ENCODE measurements at regions not wholly inside any gene's neighbourhood (a gene's known extent, or its start where the extent isn't known, plus 50 kb on each side); places are given as distances from the start of the nearest gene placed in this dataset.

- H3K4me1 ChIP-seq = no peaks in the 10 kb centered on the region
- intact Hi-C loops (cut with DNase I) = no loop called here
- ATAC-seq = no peak
- no peaks in the 10 kb centered on the region for H3K36me3 ChIP-seq (replicated peaks in 1 of 2; ENCODE audit: insufficient read depth in 1 of 2, low read depth in 2 of 2)
- DNase-seq = no peak
- TF ChIP-seq POLR2A (IDR thresholded peaks at IDR 0.05) (no peak), CTCF (IDR thresholded peaks at IDR 0.05) (no peak)
- H3K27ac ChIP-seq = no peak overlapping the region
- 17 to 39% methylated on average over 3 of the region's 3 CpGs for WGBS, 2 donors
- H3K27me3 ChIP-seq = no peaks in the 10 kb centered on the region
- no peak overlapping the region for H3K4me3 ChIP-seq
- no peaks in the 10 kb centered on the region for H3K9me3 ChIP-seq
These were observed 981.0 kb downstream of the TMEM121 start for GRCh38 chr14:106507354-106507753.

GRCh38 chr14:106508216-106508615 lies 981.8 kb downstream of the TMEM121 start:
- no peak for ATAC-seq
- Histone ChIP-seq H3K27ac (no peak overlapping the region), H3K36me3 (replicated peaks in 1 of 2; ENCODE audit: insufficient read depth in 1 of 2, low read depth in 2 of 2) (no peaks in the 10 kb centered on the region), H3K4me1 (no peaks in the 10 kb centered on the region), H3K4me3 (no peak overlapping the region), H3K27me3 (no peaks in the 10 kb centered on the region), H3K9me3 (no peaks in the 10 kb centered on the region)
- TF ChIP-seq POLR2A (IDR thresholded peaks at IDR 0.05) (no peak), CTCF (IDR thresholded peaks at IDR 0.05) (no peak)
- 21 to 25% methylated on average over 3 of the region's 3 CpGs for WGBS, 2 donors
- intact Hi-C loops (cut with DNase I) = no loop called here
- no peak for DNase-seq

- Histone ChIP-seq H3K4me3 (no peak overlapping the region), H3K27ac (no peak overlapping the region), H3K36me3 (replicated peaks in 1 of 2; ENCODE audit: insufficient read depth in 1 of 2, low read depth in 2 of 2) (no peaks in the 10 kb centered on the region), H3K27me3 (no peaks in the 10 kb centered on the region), H3K9me3 (no peaks in the 10 kb centered on the region), H3K4me1 (no peaks in the 10 kb centered on the region)
- intact Hi-C loops (cut with DNase I) = no loop called here
- 17 to 31% methylated on average over 2 of the region's 2 CpGs for WGBS, 2 donors
- no peak for TF ChIP-seq POLR2A (IDR thresholded peaks at IDR 0.05)
- no peak for ATAC-seq
- DNase-seq = no peak
These were observed 982.8 kb downstream of the TMEM121 start for GRCh38 chr14:106509176-106509575.

- intact Hi-C loops (cut with DNase I) = no loop called here
- Histone ChIP-seq H3K9me3 (no peaks in the 10 kb centered on the region), H3K4me1 (no peaks in the 10 kb centered on the region), H3K36me3 (replicated peaks in 1 of 2; ENCODE audit: insufficient read depth in 1 of 2, low read depth in 2 of 2) (no peaks in the 10 kb centered on the region), H3K27me3 (no peaks in the 10 kb centered on the region), H3K27ac (no peak overlapping the region), H3K4me3 (no peak overlapping the region)
- no peak for TF ChIP-seq CTCF (IDR thresholded peaks at IDR 0.05)
- no peak for TF ChIP-seq POLR2A (IDR thresholded peaks at IDR 0.05)
- no peak for ATAC-seq
- 40 to 45% methylated on average over 3 of the region's 3 CpGs for WGBS, 2 donors
- no peak for DNase-seq
These were observed 983.4 kb downstream of the TMEM121 start for GRCh38 chr14:106509807-106510206.

- ATAC-seq = no peak
- intact Hi-C loops (cut with DNase I) = no loop called here
- H3K27ac ChIP-seq = no peak overlapping the region
These were observed 984.8 kb downstream of the TMEM121 start for GRCh38 chr14:106511006-106511799.

More at GRCh38 chr14:106511006-106511799, 984.8 kb downstream of the TMEM121 start:
- DNase-seq = peak in 1 of 4 donors; percentile 5
- Histone ChIP-seq H3K4me1 (no peaks in the 10 kb centered on the region), H3K36me3 (replicated peaks in 1 of 2; ENCODE audit: insufficient read depth in 1 of 2, low read depth in 2 of 2) (no peaks in the 10 kb centered on the region), H3K4me3 (no peak overlapping the region), H3K27me3 (no peaks in the 10 kb centered on the region), H3K9me3 (no peaks in the 10 kb centered on the region)
- TF ChIP-seq POLR2A (IDR thresholded peaks at IDR 0.05) (no peak), CTCF (IDR thresholded peaks at IDR 0.05) (no peak)
- 48 to 49% methylated on average over 8 to 9 of the region's 9 CpGs for WGBS, 2 donors

All from body of pancreas (tissue), 4 donors.